AG04449 (cell line): ENCODE measurements at regions not wholly inside any gene's neighbourhood (a gene's known extent, or its start where the extent isn't known, plus 50 kb on each side); places are given as distances from the start of the nearest gene placed in this dataset.

Experiments used
- CTCF ChIA-PET: fragments of 350-600 bp; formaldehyde crosslinking; extraction: SDS; loops from one replicate; lab custom pipeline; 2021; ENCODE audit warnings: antibody characterized with exemption; lab: Yijun Ruan, JAX
- POLR2A ChIA-PET: fragments of 400-600, 350-600 bp; formaldehyde crosslinking; extraction: SDS; loops from one replicate; lab custom pipeline; 2020; ENCODE audit warnings: antibody characterized with exemption, inconsistent platforms; lab: Yijun Ruan, JAX
- DNase-seq: peaks from one replicate; pipeline ENCODE4 v3.0.0-alpha.2; 2010; ENCODE audit warnings: low read depth, low spot score
- H3K4me3 ChIP-seq: 2 replicates; pipeline ENCODE4 v1.5.1; 2011; ENCODE audit warnings: low read depth, mild to moderate bottlenecking, control low read depth, low read length
- TF ChIP-seq, protein P1 (sequence below): IDR thresholded peaks from one replicate; pipeline ENCODE4 v1.5.1; 2011; ENCODE audit warnings: mild to moderate bottlenecking, moderate library complexity, low read length, control low read depth, inconsistent platforms; ENCODE audit not compliant: insufficient read depth; ENCODE audit errors: missing control alignments

DNA sequence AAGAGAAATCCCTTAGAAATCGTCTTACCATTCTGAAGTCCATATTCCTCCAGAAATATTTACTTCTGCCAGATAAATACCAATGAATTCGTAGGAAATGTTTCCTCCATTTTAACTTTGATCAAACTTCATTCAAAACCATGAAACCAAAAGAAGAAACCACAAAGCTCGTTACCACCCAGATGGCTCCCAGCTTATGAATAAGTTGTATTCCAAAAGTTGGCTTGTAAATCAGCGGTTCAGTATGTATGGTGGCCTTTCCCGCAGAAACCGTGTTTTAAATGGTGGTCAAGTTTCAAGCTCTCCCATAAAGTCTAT lies 73.6 kb upstream of the RIPOR2 start:
- H3K4me3 ChIP-seq = no peak overlapping the region
- no peak for DNase-seq
- ChIA-PET CTCF (interaction anchor here (1.0 to 5.7 kb wide), 6 partner anchors 9 to 62 kb away, joined by 3 to 45 read pairs (median 4); no protein-coding TSS in a partner anchor), POLR2A (no interaction called here)
- TF ChIP-seq, protein P1, sequence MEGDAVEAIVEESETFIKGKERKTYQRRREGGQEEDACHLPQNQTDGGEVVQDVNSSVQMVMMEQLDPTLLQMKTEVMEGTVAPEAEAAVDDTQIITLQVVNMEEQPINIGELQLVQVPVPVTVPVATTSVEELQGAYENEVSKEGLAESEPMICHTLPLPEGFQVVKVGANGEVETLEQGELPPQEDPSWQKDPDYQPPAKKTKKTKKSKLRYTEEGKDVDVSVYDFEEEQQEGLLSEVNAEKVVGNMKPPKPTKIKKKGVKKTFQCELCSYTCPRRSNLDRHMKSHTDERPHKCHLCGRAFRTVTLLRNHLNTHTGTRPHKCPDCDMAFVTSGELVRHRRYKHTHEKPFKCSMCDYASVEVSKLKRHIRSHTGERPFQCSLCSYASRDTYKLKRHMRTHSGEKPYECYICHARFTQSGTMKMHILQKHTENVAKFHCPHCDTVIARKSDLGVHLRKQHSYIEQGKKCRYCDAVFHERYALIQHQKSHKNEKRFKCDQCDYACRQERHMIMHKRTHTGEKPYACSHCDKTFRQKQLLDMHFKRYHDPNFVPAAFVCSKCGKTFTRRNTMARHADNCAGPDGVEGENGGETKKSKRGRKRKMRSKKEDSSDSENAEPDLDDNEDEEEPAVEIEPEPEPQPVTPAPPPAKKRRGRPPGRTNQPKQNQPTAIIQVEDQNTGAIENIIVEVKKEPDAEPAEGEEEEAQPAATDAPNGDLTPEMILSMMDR = no peak

DNA sequence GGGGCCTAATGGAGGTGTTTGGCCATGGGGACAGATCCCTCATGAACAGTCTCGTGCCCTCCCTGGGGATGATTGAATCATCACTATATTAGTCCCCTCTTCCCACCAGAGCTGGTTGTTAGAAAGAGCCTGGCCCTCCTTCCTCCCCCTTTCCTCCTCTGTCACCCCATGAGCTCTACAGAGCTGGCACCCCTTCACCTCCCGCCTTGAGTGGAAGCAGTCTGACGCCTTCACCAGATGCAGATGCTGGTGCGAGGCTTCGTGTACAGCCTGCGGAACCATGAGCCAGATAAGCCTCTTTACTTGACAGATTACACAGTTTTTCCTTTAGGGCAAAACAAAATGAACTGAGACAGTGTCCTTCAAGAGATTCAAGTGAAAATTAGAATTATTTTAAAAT lies 74.4 kb upstream of the RIPOR2 start:
- no peak for DNase-seq
- ChIA-PET CTCF (interaction anchor here (1.0 to 5.7 kb wide), 4 partner anchors 8 to 61 kb away, joined by 3 to 45 read pairs (median 4); no protein-coding TSS in a partner anchor), POLR2A (no interaction called here)
- no peak overlapping the region for H3K4me3 ChIP-seq
- TF ChIP-seq, protein P1 = no peak

DNA sequence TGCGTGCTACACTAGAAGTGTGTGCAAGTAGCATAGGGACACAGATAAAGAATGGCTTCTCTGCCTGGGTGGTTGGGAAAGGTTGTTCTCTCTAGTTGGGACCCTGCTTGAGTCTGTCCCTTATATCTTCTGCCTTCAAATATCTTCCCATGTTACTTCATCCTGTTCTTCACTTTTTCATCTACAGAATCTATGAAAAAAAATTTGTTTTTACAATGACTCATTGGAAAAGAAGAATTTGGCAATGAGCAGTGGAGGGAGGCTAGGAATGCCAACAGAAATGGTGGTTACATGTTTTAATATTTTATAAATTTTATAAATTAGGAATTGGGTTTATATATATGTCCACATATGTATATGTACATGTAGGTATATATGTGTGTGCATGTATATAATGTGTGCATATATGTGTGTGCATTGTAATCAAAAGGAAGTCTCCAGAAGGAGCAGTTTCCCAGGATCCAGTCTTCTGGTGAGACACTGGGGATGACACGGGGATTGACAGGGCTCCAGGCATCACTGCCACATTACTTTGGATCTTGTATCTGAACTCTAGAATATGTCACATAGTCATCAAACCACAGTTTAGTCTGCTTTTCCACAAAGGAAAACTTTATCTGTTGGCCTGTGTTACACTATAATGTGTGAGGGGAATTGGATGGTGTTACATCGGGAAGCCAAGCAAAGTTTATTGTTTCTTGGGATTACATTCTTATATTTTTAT lies 75.3 kb upstream of the RIPOR2 start:
- no peak overlapping the region for H3K4me3 ChIP-seq
- no peak for DNase-seq
- CTCF ChIA-PET = interaction anchor here (1.5 kb wide), 2 partner anchors 20 to 42 kb away, joined by 3 to 6 read pairs; no protein-coding TSS in a partner anchor
- TF ChIP-seq, protein P1 = no peak
- POLR2A ChIA-PET = no interaction called here

DNA sequence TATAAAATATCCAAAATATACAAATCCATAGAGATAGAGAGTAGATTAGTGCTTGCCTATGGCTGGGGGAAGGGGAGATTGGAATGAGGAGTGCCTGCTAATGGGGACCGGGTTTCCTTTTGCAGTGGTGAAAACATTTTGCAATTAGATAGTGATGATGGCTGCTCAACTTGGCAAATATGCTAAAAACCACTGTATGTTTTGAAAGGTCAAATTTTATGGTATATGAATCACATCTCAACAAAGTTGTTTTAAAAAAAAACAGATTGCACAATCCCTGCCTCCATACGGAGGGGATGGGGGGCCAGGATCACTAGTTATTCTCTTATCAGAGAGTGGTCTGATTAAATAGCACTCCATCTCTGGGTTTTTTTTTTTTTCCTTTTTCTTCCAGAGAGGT lies 76.9 kb upstream of the RIPOR2 start:
- CTCF ChIA-PET = interaction anchor here (1.5 to 3.4 kb wide), 4 partner anchors 18 to 58 kb away, joined by 3 to 14 read pairs (median 5); no protein-coding TSS in a partner anchor
- no peak overlapping the region for H3K4me3 ChIP-seq
- TF ChIP-seq, protein P1 = no peak
- POLR2A ChIA-PET = no interaction called here
- DNase-seq = peak; percentile 70

DNA sequence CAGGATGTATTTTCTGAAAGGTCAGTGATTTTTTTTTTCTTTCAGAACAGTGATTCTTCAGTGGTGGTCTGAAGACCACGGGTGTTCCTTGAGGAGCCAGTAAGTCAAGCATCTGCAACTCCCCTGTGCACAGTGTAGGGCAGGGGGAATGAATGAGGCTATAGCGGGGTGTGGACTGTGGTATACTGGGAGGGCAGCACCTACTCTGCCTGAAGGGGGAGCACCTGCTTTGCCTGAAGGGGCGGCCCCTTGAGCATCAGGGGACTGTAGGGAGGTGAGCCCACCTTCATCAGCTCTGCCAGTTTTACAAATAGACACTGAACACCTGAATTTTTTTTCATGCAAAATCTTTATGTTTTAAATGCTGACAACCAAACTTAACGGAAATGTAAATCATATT lies 77.5 kb upstream of the RIPOR2 start:
- CTCF ChIA-PET = interaction anchor here (1.0 to 3.4 kb wide), 5 partner anchors 19 to 157 kb away, joined by 3 to 14 read pairs (median 4); no protein-coding TSS in a partner anchor
- DNase-seq = no peak

DNA sequence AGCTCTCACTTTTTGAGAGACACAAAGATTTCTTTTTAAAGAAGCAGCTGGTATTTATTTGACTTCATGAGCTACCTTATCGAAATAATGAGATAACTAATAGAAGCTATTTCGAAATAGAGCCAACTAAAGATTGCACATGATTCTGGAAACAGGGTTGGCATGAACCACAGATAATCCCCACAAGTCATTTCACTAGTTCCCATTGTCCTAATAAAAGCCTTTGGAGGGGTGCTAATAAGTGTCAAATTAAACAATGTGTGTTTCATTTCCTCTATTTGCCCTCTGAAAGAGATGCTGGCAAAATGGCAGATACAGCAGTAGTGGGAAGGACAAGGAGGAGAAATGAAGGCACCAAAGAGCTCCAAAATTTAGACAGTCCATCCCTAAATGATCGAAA lies 78.6 kb upstream of the RIPOR2 start:
- DNase-seq = no peak
- CTCF ChIA-PET = interaction anchor here (0.9 to 3.4 kb wide), 9 partner anchors 9 to 154 kb away, joined by 3 to 14 read pairs (median 3); no protein-coding TSS in a partner anchor
- H3K4me3 ChIP-seq = no peak overlapping the region
- POLR2A ChIA-PET = no interaction called here
- TF ChIP-seq, protein P1 = no peak

More for the DNA sequence above, 77.5 kb upstream of the RIPOR2 start:
- POLR2A ChIA-PET = no interaction called here
- TF ChIP-seq, protein P1 = peak; percentile 23
- H3K4me3 ChIP-seq = no peak overlapping the region
